22Rv1 (cell line): ENCODE measurements at regions not wholly inside any gene's neighbourhood (a gene's known extent, or its start where the extent isn't known, plus 50 kb on each side); places are given as distances from the start of the nearest gene placed in this dataset.

ENCODE experiments used
- H3K27ac ChIP-seq: fragments of 450-650 bp; 2 replicates; pipeline ENCODE4 v1.5.1; 2017
- ZFX ChIP-seq: fragments of 450-650 bp; IDR thresholded peaks from 2 replicates; pipeline ENCODE4 v1.6.1; 2017; ENCODE audit warnings: antibody characterized with exemption, borderline replicate concordance
- TF ChIP-seq, protein P1 (sequence below): fragments of 450-650 bp; IDR thresholded peaks from 2 replicates; pipeline ENCODE4 v1.5.1; 2017; ENCODE audit warnings: mild to moderate bottlenecking

DNA sequence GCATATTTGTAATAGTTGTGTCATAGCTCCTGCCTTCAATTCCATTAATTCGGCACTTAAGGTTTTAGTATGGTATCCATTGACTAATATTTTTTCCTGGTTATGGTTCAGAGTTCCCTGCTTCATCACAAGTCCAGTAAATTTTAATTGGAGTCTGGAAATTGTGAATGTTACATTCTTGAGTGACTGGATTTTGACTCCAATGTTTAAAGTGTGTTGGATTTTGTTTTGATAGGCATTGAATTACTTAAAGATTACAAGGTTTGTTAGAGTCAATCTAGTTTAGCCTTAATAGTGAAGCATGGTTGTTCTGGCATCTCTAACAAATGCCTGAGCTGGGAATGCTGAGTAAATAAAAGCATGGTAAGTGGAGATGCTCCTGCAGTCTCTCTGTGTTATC lies 326.6 kb upstream of the IGFBP3 start:
- H3K27ac ChIP-seq = no peak overlapping the region
- TF ChIP-seq, protein P1, sequence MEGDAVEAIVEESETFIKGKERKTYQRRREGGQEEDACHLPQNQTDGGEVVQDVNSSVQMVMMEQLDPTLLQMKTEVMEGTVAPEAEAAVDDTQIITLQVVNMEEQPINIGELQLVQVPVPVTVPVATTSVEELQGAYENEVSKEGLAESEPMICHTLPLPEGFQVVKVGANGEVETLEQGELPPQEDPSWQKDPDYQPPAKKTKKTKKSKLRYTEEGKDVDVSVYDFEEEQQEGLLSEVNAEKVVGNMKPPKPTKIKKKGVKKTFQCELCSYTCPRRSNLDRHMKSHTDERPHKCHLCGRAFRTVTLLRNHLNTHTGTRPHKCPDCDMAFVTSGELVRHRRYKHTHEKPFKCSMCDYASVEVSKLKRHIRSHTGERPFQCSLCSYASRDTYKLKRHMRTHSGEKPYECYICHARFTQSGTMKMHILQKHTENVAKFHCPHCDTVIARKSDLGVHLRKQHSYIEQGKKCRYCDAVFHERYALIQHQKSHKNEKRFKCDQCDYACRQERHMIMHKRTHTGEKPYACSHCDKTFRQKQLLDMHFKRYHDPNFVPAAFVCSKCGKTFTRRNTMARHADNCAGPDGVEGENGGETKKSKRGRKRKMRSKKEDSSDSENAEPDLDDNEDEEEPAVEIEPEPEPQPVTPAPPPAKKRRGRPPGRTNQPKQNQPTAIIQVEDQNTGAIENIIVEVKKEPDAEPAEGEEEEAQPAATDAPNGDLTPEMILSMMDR = no peak
- no peak for TF ChIP-seq ZFX

DNA sequence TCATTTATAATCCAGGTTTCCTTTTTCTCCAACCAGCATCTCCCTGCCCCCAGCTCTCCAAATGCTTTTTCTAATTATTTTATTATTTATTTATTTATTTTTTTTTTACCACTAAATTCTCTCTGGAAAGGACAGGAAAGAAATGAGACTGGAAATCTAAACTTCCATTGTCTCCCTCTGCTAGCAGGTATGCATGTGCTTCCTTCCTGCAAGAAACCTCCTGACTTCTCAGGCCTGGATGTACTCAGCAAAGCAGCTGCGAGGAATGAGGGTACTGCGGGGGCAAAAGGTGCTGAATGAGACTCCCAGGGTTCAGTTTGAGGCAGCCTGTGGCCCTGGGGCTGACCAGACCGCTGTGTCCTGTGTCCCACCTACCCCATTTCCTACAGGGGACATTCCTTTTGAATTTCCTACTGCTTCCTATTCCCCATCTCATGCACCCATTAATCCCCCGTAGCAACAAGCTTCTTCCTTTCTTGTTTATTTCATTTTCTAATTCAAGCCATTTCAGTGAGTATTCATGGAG lies 324.6 kb upstream of the IGFBP3 start:
- TF ChIP-seq, protein P1 = no peak
- TF ChIP-seq ZFX = no peak
- no peak overlapping the region for H3K27ac ChIP-seq

DNA sequence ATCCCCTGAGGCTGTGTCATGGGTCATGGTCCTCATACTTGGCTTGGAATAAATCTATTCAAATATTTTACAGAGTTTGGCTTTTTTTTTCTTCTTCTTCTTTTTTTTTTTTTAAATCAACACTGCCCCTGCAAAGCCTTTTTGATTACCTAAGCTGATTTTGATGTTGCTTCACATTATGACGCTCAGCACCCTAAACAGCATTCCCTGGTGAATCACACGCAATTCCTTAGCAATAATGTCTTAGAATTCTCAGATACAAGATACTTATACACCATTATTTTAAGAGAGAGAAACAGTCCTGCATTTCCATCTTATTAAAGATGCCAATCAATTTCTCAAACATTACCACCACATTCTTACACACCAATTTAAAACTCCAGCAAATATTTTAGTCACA lies 323.7 kb upstream of the IGFBP3 start:
- no peak overlapping the region for H3K27ac ChIP-seq
- TF ChIP-seq, protein P1 = no peak
- no peak for TF ChIP-seq ZFX

DNA sequence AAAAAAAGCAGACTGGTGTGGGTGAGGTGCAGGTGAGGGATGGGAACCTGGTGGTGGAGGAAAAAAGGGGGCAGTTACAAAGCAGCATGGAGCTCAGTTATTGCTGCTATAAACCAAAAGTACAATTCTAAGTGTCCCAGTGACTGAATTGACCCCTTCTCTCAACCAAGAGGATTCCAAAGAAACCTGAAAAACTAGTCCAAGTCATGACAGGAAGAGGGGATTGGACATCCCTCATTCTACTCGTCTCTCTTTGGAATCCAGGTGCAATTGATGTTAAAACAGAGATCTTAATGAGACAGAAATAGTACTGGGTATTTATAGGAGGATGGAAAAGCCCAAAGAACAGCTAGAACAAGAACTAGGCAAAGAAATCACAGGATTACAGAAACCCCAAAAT lies 322.3 kb upstream of the IGFBP3 start:
- no peak for TF ChIP-seq ZFX
- TF ChIP-seq, protein P1 = no peak
- H3K27ac ChIP-seq = no peak overlapping the region

DNA sequence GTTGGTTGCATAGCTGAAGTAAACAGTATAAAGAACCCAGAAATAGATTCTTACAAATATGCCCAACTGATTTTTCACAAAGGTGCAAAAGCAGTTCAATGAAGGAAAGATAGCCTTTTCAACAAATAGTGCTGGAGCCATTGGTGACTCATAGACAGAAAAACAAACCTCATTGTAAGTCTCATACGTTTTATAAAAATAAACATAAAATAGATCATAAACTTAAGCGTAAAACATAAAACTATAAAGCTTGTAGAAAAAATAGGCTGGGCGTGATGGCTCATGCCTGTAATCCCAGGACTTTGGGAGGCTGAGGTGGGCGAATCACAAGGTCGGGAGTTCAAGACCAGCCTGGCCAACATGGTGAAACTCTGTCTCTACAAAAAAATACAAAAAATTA lies 318.8 kb upstream of the IGFBP3 start:
- no peak overlapping the region for H3K27ac ChIP-seq
- TF ChIP-seq ZFX = no peak
- TF ChIP-seq, protein P1 = no peak

DNA sequence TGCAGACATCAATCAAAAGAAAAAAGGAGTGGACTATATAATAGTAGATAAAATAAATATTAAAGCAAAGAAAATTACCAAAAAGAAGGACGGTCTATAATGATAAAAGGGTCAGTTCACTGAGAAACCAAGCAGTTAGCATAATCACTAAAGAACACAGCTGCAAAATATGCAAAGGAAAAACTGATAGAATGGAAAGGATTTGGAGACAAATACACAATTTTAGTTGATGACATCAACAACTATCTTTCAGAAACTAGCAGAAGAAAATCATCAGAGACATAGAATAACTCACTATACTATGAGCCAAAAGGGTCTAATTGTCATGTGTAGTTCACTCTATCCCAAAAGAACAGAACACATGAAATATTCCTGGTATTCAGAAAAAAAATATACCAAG lies 316.4 kb upstream of the IGFBP3 start:
- no peak overlapping the region for H3K27ac ChIP-seq
- no peak for TF ChIP-seq ZFX
- TF ChIP-seq, protein P1 = no peak

DNA sequence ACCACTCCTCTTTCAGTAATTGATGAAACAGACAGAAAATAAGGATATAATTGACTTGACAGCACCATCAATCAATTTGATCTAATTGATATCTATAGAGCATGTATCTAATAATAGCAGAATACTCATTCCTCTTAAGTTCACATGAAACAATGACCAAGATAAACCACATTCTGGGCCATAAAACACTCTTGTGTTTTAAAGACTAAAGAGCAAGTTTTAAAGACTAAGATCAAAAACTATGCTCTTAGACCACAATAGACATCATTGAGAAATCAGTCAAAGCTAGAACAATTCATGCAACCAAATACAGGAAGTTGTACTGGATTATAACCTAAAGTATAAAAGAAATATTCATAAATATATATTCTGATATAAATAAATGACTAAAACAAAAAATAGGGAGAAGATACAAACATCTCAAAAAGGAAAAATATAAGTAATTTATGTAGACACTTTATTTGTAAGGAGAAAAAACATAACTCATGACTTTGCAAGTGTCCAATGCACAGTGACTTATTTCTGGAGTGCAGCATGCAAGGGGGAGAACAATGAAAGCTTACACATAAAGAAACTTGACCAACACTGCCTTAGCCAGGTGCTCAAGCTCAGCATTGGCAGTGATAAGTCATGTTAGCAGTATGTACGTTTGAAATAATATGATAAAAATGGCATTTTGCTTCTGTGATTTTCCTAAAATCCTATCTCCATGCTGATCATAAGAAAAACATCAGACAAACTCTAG lies 312.7 kb upstream of the IGFBP3 start:
- TF ChIP-seq, protein P1 = no peak
- TF ChIP-seq ZFX = no peak
- no peak overlapping the region for H3K27ac ChIP-seq
